ENCODE measurements at regions not wholly inside any gene's neighbourhood (a gene's known extent, or its start where the extent isn't known, plus 50 kb on each side); places are given as distances from the start of the nearest gene placed in this dataset.

- TF ChIP-seq CTCF (IDR thresholded peaks at IDR 0.05): no peak
- TF ChIP-seq POLR2AphosphoS5 (IDR thresholded peaks at IDR 0.05): no peak
- TF ChIP-seq EP300 (IDR thresholded peaks at IDR 0.05): no peak
- TF ChIP-seq POLR2A (IDR thresholded peaks at IDR 0.05; ENCODE audit: low read depth): no peak
Observed at GRCh38 chr1:96370757-96371156, 350.8 kb upstream of the PTBP2 start.
